Loucy (cell line): ENCODE measurements at regions not wholly inside any gene's neighbourhood (a gene's known extent, or its start where the extent isn't known, plus 50 kb on each side); places are given as distances from the start of the nearest gene placed in this dataset.

Source experiments
- H2AFZ ChIP-seq: fragments of 200-600 bp; sonication (generic); 2 replicates; pipeline ENCODE4 v1.6.0; 2016; ENCODE audit warnings: antibody characterized with exemption, mild to moderate bottlenecking, low read length, moderate library complexity
- H3F3A ChIP-seq: fragments of 200-600 bp; 2 replicates; pipeline ENCODE4 v1.6.0; 2016; ENCODE audit warnings: antibody characterized with exemption, low read depth, mild to moderate bottlenecking
- H3K27me3 ChIP-seq: fragments of 200-600 bp; sonication (generic); 2 replicates; pipeline ENCODE4 v1.6.1; 2014; ENCODE audit warnings: low read length, mild to moderate bottlenecking; ENCODE audit not compliant: insufficient read depth, poor library complexity, severe bottlenecking
- H3K36me3 ChIP-seq: fragments of 200-600 bp; sonication (generic); 2 replicates; pipeline ENCODE4 v1.6.1; 2016; ENCODE audit warnings: low read length; ENCODE audit not compliant: insufficient read depth
- H3K4me1 ChIP-seq: fragments of 200-600 bp; sonication (generic); 2 replicates; pipeline ENCODE4 v1.5.1; 2014; ENCODE audit warnings: low read length, mild to moderate bottlenecking; ENCODE audit not compliant: insufficient read depth, poor library complexity, severe bottlenecking
- H3K4me2 ChIP-seq: fragments of 200-600 bp; sonication (generic); 2 replicates; pipeline ENCODE4 v1.6.0; 2014; ENCODE audit warnings: antibody characterized with exemption, low read length, low read depth, mild to moderate bottlenecking; ENCODE audit not compliant: poor library complexity, severe bottlenecking
- H3K4me3 ChIP-seq: fragments of 200-600 bp; sonication (generic); 2 replicates; pipeline ENCODE4 v1.5.1; 2014; ENCODE audit warnings: low read length, mild to moderate bottlenecking, mixed read lengths; ENCODE audit not compliant: poor library complexity, severe bottlenecking
- H3K79me2 ChIP-seq: fragments of 200-600 bp; sonication (generic); 2 replicates; pipeline ENCODE4 v1.6.1; 2014; ENCODE audit warnings: low read length; ENCODE audit not compliant: insufficient read depth
- H3K9ac ChIP-seq: fragments of 200-600 bp; sonication (generic); 2 replicates; pipeline ENCODE4 v1.6.0; 2014; ENCODE audit warnings: mild to moderate bottlenecking, low read depth, low read length, moderate library complexity; ENCODE audit not compliant: poor library complexity, severe bottlenecking
- H3K9me2 ChIP-seq: fragments of 200-600 bp; sonication (generic); replicated peaks from 2 replicates; pipeline ENCODE4 v1.6.1; 2016; ENCODE audit warnings: low read depth, low read length, mixed read lengths
- H3K9me3 ChIP-seq: fragments of 200-600 bp; sonication (generic); 2 replicates; pipeline ENCODE4 v1.6.1; 2014; ENCODE audit warnings: mild to moderate bottlenecking, antibody characterized with exemption, low read length, low read depth; ENCODE audit not compliant: insufficient read depth
- H4K20me1 ChIP-seq: fragments of 200-600 bp; sonication (generic); 2 replicates; pipeline ENCODE4 v1.6.0; 2014; ENCODE audit warnings: antibody characterized with exemption, low read length, mild to moderate bottlenecking; ENCODE audit not compliant: insufficient read depth, poor library complexity, severe bottlenecking
- CTCF ChIP-seq: fragments of 200-600 bp; sonication (generic); conservative IDR thresholded peaks from 2 replicates; pipeline ENCODE4 v1.5.1; 2014; ENCODE audit warnings: mild to moderate bottlenecking, antibody characterized with exemption, low read length
- EZH2phosphoT487 ChIP-seq: fragments of 200-600 bp; IDR thresholded peaks from 2 replicates; pipeline ENCODE4 v1.6.1; 2018; ENCODE audit warnings: antibody characterized with exemption, mild to moderate bottlenecking, moderate library complexity, borderline replicate concordance

GRCh38 chr9:90102292-90102901, 497.6 kb downstream of the GADD45G start:
- no peak overlapping the region for H3K9ac ChIP-seq
- no peaks in the 10 kb centered on the region for H3K9me3 ChIP-seq
- no peaks in the 10 kb centered on the region for H3K27me3 ChIP-seq
- no peaks in the 10 kb centered on the region for H3F3A ChIP-seq
- no peaks in the 10 kb centered on the region for H3K4me1 ChIP-seq
- peak overlapping the region; percentile 57 for H2AFZ ChIP-seq
- no peak overlapping the region for H3K4me3 ChIP-seq
- H4K20me1 ChIP-seq, result no peaks in the 10 kb centered on the region
- H3K4me2 ChIP-seq, result no peak overlapping the region
- no peaks in the 10 kb centered on the region for H3K36me3 ChIP-seq
- no peaks in the 10 kb centered on the region for H3K79me2 ChIP-seq
- no peaks in the 10 kb centered on the region for H3K9me2 ChIP-seq
- TF ChIP-seq CTCF, result peak; percentile 93
- no peak for TF ChIP-seq EZH2phosphoT487

GRCh38 chr9:90103771-90104170, 499.0 kb downstream of the GADD45G start:
- H3K27me3 ChIP-seq, result no peaks in the 10 kb centered on the region
- H3K9ac ChIP-seq, result no peak overlapping the region
- no peak for TF ChIP-seq EZH2phosphoT487
- no peak for TF ChIP-seq CTCF
- no peaks in the 10 kb centered on the region for H3K9me3 ChIP-seq
- no peaks in the 10 kb centered on the region for H4K20me1 ChIP-seq
- H3K36me3 ChIP-seq, result no peaks in the 10 kb centered on the region
- no peaks in the 10 kb centered on the region for H3K79me2 ChIP-seq
- no peaks in the 10 kb centered on the region for H3F3A ChIP-seq
- H3K4me3 ChIP-seq, result no peak overlapping the region
- no peaks in the 10 kb centered on the region for H3K9me2 ChIP-seq
- no peaks in the 10 kb centered on the region for H3K4me1 ChIP-seq
- no peak overlapping the region; the same call in 1 of the 2 replicates for H2AFZ ChIP-seq
- no peak overlapping the region for H3K4me2 ChIP-seq

GRCh38 chr9:90105773-90106172, 501.0 kb downstream of the GADD45G start:
- H3K4me1 ChIP-seq, result no peaks in the 10 kb centered on the region
- H3K4me3 ChIP-seq, result no peak overlapping the region
- H3K9me3 ChIP-seq, result no peaks in the 10 kb centered on the region
- H3K4me2 ChIP-seq, result no peak overlapping the region
- H3K9ac ChIP-seq, result no peak overlapping the region
- H3K36me3 ChIP-seq, result no peaks in the 10 kb centered on the region
- TF ChIP-seq EZH2phosphoT487, result no peak
- TF ChIP-seq CTCF, result no peak
- H3F3A ChIP-seq, result no peaks in the 10 kb centered on the region
- H3K9me2 ChIP-seq, result no peaks in the 10 kb centered on the region
- no peak overlapping the region for H2AFZ ChIP-seq
- no peaks in the 10 kb centered on the region for H3K79me2 ChIP-seq
- no peaks in the 10 kb centered on the region for H4K20me1 ChIP-seq
- no peaks in the 10 kb centered on the region for H3K27me3 ChIP-seq
